ENCODE measurements at regions not wholly inside any gene's neighbourhood (a gene's known extent, or its start where the extent isn't known, plus 50 kb on each side); places are given as distances from the start of the nearest gene placed in this dataset.
A peak's percentile ranks its signal among the peaks of the same experiment; 100 is the strongest.

DNA sequence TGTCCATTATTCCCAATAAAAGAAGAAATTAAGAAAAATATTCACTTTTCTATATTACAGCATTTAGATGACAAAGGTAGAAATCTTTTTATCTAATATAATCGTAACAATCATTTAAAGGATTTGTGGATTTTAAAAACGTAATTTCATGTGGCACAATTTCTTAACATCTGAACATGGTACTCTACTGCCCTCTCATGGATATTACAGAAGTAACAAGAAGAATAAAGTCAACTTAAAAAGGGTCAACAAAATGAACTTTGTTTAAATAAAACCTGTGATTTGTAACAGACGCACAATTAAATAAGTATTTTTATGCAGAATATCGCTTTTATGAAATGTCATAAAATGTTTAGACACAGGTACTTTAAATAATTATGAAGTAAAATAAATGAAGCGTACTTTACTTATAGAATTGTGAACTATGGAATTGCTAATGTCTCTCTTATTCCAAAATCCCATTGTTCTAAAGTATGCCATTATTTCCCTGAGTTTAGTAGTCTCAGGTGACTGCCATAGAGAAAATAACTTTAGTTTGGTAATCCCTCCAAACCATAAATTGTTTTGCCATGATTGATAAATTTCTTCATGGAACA, 366.8 kb upstream of the ZNF385D start:
- DNase-seq = peak; percentile 55

DNA sequence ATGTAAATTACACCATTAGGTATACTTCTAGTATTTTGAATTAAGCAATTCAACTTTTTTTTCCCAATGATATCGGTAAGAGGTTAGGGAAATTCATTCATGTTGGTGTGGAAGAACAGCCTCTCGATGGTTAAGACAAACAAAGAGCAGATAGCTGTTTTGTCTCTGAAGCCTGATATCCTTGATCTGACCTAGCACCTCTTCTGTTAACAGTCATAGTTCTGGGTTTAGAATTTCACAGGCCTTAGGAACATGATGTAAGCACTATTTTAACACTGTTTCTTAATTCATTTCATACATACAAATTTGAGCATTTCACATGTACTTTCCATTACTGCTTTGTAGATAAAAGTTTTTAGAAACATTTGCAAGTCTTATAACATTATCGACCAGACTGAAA, 367.5 kb upstream of the ZNF385D start:
- DNase-seq = no peak

DNA sequence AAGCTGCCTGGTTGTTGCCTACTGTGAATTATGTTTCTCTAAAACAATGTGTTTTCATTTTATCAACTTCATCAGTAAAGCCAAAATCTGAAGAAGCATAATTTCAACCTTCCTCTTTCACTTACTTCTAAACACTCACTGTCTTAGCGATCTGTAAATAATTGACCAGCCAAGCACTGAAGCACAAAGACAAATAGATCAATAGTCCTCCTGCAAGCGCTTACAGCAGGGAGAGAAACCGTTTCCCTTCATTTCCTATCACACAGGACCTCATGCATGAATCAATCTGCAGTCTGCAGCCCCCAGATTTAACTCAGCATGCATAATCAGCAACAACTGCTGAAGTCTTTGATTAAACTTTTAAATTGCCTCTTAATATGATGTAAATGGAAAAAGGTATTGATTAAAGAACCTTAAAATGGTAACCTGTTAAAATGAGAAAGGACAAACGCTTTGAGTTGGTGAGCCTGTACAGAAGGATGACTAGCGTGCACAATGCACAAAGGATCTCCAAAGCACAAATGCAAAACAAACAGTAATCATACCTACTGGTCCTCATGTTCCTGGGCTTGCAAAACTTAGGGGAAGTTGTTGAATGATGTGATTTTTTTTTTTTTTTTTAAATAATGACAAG, 370.2 kb upstream of the ZNF385D start:
- no peak for DNase-seq

DNA sequence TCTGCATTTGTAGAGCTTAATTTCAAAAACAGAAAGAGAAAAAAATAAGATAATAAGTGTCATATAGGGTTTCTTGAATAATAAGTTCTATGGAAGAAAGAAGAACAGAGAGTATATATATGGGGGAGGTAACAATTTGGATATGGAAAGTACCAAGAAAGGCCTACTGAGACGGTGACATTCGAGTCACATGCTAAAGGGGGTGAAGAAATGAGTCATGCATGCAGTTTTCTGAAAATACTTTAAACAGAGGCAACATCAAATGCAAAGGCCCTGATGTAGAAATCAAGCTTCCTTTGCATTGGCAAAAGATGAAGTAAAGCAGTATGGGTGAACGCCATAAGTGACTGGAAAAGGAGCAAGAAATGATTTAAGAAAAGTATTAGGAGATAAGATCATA, 371.6 kb upstream of the ZNF385D start:
- peak; percentile 3 for DNase-seq

DNA sequence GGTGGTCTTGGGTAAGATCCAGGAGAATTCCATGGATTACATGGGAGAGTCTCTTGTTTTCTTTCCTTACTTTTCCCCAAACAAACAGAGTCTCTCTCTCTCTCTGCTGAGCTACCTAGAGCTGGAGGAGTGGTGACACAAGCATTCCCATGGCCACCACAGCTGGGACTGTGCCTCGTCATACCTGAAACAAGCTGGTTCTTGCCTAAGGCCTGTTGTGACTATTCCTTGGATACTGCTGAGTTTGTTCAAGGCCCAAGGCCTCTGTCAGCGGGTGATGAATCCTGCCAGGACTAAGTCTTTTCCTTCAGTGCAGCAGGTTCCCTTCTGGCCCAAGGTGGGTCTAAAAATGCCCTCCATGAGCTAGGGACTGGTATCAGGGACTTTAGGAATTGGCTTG, 378.1 kb upstream of the ZNF385D start:
- DNase-seq = no peak

DNA sequence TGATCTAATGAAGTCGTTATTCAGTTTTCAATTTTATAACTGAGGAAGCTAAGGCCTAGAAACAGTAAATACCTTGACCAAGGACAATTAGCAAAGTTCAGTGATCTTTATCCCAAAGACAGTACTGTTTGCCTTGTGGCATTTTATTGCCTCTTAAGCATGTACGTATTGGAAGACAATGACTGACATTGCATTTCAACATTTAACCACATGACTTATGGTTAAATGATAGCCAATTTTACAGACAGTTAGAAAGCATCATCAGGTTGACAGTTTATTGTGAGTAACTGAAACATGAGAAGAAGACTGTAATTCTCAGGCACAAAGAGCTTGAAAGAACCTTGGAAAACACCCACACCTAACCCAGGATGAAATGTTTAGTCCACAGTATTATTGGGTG, 390.8 kb upstream of the ZNF385D start:
- no peak for DNase-seq

DNA sequence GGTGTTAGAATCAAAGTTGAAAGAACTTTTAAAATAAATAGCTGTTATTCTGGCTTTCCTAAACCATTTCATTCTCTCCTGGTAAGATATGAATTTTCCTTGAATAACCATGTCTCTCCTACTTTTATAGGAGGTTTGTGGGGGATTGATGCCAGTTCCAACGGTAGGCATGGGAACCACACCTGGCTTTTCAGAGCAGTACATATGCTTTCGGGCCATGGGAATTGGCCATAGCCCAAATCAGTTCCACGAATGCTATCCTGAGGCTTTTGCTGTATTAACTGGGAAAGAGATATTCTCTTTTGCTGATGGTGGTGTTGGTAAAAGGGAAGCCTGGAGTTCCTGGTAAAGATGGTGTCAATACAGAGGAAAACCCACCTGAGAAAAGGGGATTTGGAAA, 396.2 kb upstream of the ZNF385D start:
- no peak for DNase-seq

DNA sequence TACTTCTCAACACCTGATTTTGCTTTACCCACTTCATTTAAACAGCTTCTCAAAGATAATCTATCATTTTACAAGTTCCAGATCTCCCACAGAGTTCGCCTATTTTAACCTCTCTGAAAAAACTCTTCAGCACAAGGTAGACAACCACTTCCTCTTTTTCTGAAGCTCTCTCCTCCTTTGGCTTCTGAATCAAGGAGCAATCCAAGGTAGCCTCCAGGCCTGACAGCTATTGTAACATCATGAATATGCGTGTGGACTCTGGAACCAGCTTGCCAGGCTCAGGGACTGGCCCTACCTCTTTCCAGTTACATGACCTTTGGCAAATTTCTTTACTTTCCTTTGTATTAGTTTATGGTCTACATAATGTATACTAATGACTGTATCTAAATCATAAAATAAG, 405.9 kb upstream of the ZNF385D start:
- DNase-seq = peak; percentile 52

DNA sequence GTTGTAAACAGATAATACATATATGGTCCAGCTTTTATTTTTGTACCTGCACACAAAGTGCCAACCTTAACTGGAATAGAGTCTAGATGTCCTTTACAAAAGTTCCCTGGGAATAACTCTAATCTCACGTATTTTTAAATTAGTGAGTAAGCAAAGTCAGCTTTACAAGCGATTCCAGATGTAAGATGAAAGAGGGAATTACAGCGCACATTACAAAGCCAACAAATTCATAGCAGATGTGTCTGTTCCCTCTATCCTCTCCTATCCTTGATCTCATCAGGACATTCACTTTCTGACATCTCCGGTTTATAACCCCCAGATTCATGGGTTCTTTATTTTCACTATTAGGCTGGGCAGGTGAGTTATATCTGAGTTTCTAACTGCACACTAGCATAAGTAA, 406.8 kb upstream of the ZNF385D start:
- no peak for DNase-seq

DNA sequence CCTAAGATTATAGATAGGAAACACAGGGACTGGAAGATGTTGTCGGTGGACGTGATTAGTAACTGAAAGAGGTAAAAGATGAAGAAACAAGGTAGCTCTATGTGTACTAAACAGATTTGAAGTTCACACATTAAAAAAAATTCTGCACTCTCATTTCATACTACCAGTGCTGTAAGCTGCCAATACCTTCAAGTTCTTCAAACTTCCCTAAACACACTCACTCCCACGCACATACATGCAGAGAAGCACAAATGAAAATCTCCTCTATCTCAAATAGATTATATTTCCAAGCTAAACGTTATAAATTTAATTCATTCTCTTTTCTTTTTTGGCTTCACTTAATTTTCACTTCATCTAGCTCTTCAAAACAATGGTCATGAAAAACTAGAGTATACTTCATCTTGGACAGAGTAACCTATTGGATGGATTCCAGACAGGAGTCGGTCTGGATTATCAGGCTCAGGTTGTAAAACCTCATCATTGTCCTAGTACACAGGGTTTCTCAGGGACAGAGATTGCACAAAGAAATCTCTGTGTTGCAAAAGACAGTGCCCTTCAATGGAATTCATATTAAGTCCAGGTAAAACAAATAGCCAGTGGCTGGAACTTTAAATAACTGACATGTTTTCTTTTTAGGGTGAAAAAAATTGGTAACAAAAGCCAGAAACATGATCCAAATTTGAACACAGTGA, 408.1 kb upstream of the ZNF385D start:
- DNase-seq = peak; percentile 53

DNA sequence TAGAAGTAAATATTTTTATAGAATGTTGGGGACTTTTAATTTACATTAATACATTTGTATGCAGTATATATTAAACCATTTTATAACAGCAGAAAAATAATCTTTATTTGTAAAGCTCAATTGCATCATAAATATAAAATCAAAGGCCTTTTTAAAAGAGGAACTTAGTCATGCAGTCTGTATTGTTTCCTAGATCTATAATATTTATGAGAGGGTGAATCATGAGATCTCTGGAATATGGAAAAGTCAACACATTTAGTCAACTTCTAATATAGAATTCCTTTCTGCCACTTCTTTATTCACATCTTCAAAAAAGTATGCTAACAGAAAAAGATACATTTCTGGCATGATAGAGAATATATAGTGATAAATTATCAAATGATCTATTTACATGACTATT, 410.3 kb upstream of the ZNF385D start:
- DNase-seq = no peak

DNA sequence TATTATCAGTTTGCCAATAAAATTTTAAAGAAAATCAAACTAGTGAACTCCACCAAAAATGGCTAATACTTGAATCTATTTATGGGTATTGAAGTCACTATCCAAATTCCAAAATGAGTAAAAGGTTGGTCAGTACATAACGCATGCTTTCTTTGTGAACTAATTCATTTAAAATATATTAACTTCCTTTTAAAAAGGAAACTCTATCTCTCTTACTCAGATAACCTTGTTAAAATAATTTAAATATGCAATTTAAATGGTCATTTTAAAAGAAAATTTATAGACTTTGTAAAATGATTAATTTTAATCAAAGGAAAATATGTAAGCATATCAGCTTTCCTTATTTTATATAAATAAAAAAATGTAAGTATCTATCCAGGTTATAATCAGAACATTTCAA, 419.4 kb upstream of the ZNF385D start:
- no peak for DNase-seq

DNA sequence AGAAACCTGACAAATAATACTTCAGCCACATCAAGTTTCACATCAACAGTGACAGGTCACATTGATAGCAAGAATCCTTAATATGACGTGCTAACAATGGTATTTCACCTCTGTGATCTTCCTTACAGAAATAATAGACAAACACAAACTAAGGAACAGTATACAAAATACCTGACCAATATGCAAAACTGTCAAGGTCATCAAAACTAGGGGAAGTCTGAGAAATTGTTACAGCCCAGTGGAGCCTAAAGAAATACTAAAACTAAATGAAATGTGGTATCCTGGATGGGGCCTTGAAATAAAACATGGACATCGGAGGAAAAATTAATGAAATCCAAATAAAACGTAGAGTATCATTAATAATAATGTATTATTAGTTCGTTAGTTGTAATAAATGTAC, 422.0 kb upstream of the ZNF385D start:
- DNase-seq = no peak

DNA sequence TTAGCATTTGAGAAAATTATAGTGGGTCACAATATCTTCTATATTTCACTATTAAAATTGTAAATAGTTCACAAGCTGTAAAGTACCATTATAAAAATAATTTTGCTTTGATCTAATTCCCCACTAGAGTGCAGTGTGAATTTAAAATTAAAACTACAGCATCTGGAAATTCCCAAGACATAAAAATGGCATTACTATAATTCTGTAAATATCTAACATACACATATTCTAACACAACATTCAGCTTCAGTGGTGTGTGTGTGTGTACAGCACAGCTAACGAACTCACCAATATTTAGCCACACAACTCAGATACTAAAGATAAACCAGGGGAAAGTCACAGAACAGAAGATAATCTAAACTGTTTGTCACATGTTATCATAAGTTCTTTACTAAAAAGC, 424.9 kb upstream of the ZNF385D start:
- peak; percentile 33 for DNase-seq

DNA sequence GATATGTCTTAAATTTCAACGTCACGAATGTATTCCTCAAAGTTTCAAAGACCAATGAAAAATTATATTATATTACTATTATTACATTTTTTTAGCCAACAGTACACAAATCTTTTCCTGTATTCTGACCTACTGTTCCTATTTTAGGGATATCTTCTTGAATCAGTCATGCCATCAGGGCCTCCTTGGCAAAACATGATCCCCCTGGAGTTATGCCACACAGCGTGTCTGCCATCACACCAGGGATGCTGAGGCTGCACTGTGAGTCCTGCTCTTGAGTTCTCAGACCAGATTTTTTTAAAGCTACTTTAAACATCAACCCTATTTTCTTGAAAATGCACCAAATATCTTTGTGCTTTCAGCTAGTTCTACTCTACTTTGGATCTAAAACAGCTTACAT, 425.9 kb upstream of the ZNF385D start:
- DNase-seq = no peak

DNA sequence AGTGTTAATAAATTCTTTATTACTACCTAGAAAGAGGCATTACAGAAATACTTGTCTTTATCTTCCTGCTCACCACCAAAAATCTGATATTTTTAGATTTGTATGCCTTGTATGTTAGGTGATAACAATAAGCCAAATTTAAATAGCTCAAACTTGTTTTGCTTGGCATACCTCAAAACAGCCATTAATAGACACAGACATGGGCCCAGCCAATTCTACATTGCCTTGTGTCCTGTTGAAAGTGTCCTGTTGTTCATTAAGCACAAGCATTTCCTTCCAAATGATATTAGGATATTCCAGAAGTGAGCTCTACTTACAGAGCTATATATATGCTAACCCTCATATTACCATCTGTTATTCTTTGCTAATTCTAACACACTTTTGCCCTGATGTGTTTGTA, 438.6 kb upstream of the ZNF385D start:
- DNase-seq = no peak

DNA sequence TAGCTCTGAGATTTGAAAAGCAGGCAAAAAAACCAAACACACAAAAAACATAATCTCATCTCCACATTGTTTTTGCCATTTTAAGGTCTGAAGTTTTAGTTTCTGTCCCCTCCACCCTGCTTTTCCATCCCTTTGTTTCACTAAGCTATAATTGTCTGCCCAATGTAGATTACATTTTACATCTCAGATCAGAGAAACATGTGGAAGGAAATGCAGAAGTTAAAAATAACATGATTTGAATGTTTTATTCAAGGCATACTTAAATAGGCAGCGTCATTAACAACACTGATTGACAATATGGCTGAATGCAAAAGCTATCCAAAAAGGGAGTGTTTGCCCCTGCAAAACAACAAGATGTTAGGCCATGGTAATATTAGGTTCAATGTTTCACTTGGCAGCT, 448.1 kb upstream of the ZNF385D start:
- no peak for DNase-seq

DNA sequence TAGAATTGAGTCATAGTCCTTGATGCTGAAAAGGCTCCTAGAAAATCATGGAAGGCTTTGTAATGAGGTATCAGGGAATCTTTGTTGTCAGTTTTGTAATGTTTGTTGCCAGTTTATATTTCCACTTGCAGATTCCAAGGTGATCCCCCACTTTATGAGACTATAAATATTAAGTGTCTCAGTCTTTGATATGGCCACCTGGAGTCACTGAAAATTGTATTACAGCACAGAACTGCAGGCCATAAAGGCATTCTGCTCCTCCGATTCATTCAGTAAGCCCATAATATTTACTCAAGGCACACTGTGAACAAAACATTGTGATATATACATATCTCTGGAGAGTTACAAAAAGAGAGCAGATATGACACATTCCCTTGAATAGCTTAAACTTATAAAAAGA, 457.8 kb upstream of the ZNF385D start:
- DNase-seq = no peak

DNA sequence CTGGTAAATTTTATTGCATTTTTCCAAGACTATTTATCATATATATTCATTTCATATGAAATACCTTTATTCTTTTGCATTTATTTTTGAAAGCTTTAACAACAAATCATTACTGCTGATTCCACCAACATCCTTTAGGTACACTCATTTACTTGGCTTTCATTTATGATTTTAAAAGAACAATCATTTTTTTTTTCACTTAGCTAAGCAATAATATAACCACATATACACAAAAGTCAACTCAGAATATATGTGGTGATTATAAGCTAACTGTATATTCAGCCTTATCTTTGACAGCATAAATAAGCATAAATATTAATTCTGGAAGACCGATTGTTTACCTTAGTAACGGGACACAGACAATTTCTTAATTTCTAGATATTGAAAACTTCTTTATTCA, 458.6 kb upstream of the ZNF385D start:
- DNase-seq = no peak

DNA sequence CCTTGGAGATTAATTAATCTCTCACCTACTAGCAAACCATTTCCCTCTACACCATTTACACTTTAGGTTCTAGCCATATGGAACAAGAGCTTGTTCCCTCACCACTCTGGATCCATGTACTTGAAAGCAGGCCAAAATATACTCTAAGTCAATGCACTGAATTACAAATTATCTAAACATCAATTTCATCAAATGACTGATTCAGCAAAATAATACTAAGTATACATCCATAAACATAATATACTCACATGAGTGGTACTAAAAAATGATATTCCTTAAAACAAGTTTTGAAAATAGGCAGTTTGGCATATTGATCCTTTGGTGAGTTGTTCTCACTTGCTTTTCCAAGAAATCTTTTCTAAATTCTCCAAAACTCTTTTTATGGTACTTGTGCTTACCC, 459.7 kb upstream of the ZNF385D start:
- DNase-seq = no peak

DNA sequence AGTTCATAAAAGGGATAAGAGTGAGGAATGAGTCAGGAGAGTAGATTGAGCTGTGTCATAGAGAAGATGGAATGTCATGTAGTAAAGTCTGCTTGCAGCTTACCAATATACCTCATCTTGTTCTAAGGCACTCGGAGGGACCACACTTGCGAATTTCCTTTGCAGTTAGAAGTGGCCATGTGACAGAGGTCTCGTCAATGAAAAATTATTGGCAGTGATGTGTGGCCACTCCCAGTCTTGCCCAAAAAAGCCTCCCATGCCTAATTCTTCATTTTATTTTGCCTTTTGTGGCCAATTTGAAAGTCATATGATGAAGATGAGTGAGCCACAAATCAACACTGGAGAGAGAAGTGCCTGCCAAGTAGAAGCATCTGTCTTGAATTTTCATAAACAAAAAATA, 465.6 kb upstream of the ZNF385D start:
- DNase-seq = no peak

DNA sequence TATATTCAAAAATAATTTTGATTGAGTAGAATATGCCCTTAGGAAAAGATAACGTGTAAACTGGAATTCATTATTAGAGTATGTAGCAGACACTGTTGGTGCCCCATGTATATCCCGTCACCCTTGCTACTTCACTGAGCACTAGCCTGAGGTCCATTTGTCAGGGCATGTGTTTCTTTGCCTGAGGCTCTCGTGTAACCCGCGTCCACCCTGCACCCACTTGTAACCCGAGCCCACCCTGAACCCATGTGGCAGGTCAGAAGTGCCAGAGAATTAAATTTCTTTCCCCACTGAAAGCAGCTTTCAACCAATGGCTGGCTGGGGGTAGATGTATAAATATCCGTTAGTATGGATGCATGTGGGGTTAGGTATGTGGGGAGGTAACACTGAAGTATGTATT, 474.2 kb upstream of the ZNF385D start:
- DNase-seq = no peak

DNA sequence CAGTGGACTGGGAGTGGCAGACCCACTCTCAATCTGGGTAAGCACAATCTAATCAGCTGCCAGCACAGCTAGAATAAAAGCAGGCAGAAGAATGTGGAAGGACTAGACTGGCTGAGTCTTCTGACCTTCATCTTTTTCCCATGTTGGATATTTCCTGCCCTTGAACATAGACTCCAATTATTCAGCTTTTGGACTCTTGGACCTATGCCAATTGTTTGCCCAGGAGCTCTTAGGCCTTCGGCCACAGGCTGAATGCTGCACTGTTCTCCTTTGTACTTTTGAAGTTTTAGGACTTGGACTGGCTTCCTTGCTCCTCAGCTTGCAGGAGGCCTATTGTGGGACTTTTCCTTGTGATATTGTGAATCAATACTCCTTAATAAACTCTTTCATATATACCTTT, 477.7 kb upstream of the ZNF385D start:
- DNase-seq = no peak

DNA sequence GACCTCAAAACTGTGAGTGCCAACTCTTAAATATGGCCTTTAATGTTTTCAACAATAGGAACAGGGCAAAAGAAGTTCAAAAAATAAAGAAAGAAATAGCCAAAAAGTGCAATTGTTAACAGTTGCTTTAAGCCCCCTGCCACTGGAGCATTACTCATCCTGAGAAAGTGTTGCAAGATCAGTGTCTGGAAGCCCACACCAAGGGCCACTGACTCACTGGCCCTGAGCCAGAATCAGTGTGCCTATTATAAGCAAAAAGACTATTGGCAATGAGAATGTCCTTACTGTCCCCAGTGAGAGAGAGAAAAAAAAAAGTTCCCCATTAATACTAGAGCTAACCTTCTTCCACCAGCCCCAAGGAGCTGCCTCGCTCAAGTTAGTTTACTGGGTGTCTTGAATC, 480.1 kb upstream of the ZNF385D start:
- DNase-seq = peak; percentile 21
